WTC11 (cell line): ENCODE measurements at regions not wholly inside any gene's neighbourhood (a gene's known extent, or its start where the extent isn't known, plus 50 kb on each side); places are given as distances from the start of the nearest gene placed in this dataset.

Experiments used
- ATAC-seq: fragments of 200-7000 bp; cut with Tn5 transposase; 2 replicates; pipeline ENCODE4 v1.10.0; 2021; ENCODE audit warnings: mild to moderate bottlenecking, moderate library complexity
- CTCF ChIA-PET: fragments of 300-600 bp; sonication (Branson Sonifier 250); formaldehyde crosslinking; loops from one replicate; lab custom pipeline; 2021; ENCODE audit warnings: antibody characterized with exemption; lab: Charles Lee
- POLR2A ChIA-PET: fragments of 350-600 bp; sonication (Branson Sonifier 250); formaldehyde crosslinking; loops from one replicate; lab custom pipeline; 2021; ENCODE audit warnings: antibody characterized with exemption; lab: Charles Lee
- DNase-seq: peaks from one replicate; pipeline ENCODE4 v3.0.0; 2021; ENCODE audit warnings: low spot score
- H3K27ac Mint-ChIP-seq: 2 replicates; pipeline ENCODE4 v1.8.0; 2021; ENCODE audit warnings: mixed read lengths
- H3K27me3 Mint-ChIP-seq: 2 replicates; pipeline ENCODE4 v1.8.0; 2021; ENCODE audit warnings: low read depth, mild to moderate bottlenecking, moderate library complexity, mixed read lengths
- H3K36me3 Mint-ChIP-seq: 2 replicates; pipeline ENCODE4 v1.8.0; 2021; ENCODE audit warnings: mixed read lengths
- H3K4me1 Mint-ChIP-seq: 2 replicates; pipeline ENCODE4 v1.8.0; 2022; ENCODE audit warnings: mixed read lengths
- H3K4me3 Mint-ChIP-seq: 2 replicates; pipeline ENCODE4 v1.8.0; 2021; ENCODE audit warnings: mild to moderate bottlenecking, moderate library complexity, mixed read lengths
- H3K9me3 Mint-ChIP-seq: 2 replicates; pipeline ENCODE4 v1.8.0; 2021; ENCODE audit warnings: mixed read lengths
- AR ChIP-seq: fragments of 250-450 bp; sonication (Bioruptor Pico); IDR thresholded peaks from 2 replicates; pipeline ENCODE4 v1.9.0; 2021; ENCODE audit warnings: mild to moderate bottlenecking
- CDX4 ChIP-seq: fragments of 250-450 bp; sonication (Bioruptor Pico); IDR thresholded peaks from 2 replicates; pipeline ENCODE4 v1.9.0; 2021; ENCODE audit warnings: moderate library complexity, mild to moderate bottlenecking, inconsistent platforms, borderline replicate concordance
- CREM ChIP-seq: sonication (generic); formaldehyde crosslinking; IDR thresholded peaks from 2 replicates; pipeline ENCODE4 v1.8.1; 2022; ENCODE audit warnings: mild to moderate bottlenecking, missing genetic modification reagents, moderate library complexity
- E2F4 ChIP-seq: sonication (generic); formaldehyde crosslinking; IDR thresholded peaks from 2 replicates; pipeline ENCODE4 v1.8.1; 2022; ENCODE audit warnings: low read depth, mild to moderate bottlenecking, moderate library complexity, missing genetic modification reagents, borderline replicate concordance
- E2F5 ChIP-seq: sonication (generic); formaldehyde crosslinking; IDR thresholded peaks from 2 replicates; pipeline ENCODE4 v1.8.1; 2022; ENCODE audit warnings: mild to moderate bottlenecking, moderate library complexity, missing genetic modification reagents
- EMX1 ChIP-seq: fragments of 250-450 bp; sonication (Bioruptor Pico); IDR thresholded peaks from 2 replicates; pipeline ENCODE4 v1.8.0; 2021; ENCODE audit warnings: mild to moderate bottlenecking
- FOXK1 ChIP-seq: sonication (generic); formaldehyde crosslinking; IDR thresholded peaks from 2 replicates; pipeline ENCODE4 v1.8.0; 2022; ENCODE audit warnings: mild to moderate bottlenecking, moderate library complexity, missing genetic modification reagents
- GRHL2 ChIP-seq: fragments of 250-450 bp; sonication (Bioruptor Pico); IDR thresholded peaks from 2 replicates; pipeline ENCODE4 v1.8.0; 2022; ENCODE audit warnings: mild to moderate bottlenecking, moderate library complexity; ENCODE audit not compliant: insufficient replicate concordance, severe bottlenecking
- HMGXB4 ChIP-seq: sonication (generic); formaldehyde crosslinking; IDR thresholded peaks from 2 replicates; pipeline ENCODE4 v1.8.1; 2023; ENCODE audit warnings: mild to moderate bottlenecking, moderate library complexity, missing genetic modification reagents
- MAX ChIP-seq: sonication (generic); formaldehyde crosslinking; IDR thresholded peaks from 2 replicates; pipeline ENCODE4 v1.8.0; 2022; ENCODE audit warnings: mild to moderate bottlenecking, missing genetic modification reagents
- NR1H2 ChIP-seq: sonication (generic); formaldehyde crosslinking; IDR thresholded peaks from 2 replicates; pipeline ENCODE4 v1.9.0; 2021; ENCODE audit warnings: mild to moderate bottlenecking, moderate library complexity, missing genetic modification reagents
- SOX15 ChIP-seq: fragments of 250-450 bp; sonication (Bioruptor Pico); IDR thresholded peaks from 2 replicates; pipeline ENCODE4 v1.9.0; 2021; ENCODE audit warnings: mild to moderate bottlenecking
- SP1 ChIP-seq: sonication (generic); formaldehyde crosslinking; conservative IDR thresholded peaks from 2 replicates; pipeline ENCODE4 v1.8.1; 2022; ENCODE audit warnings: missing genetic modification reagents
- ZBTB21 ChIP-seq: sonication (generic); formaldehyde crosslinking; IDR thresholded peaks from 2 replicates; pipeline ENCODE4 v1.8.1; 2023; ENCODE audit warnings: mild to moderate bottlenecking, missing genetic modification reagents, borderline replicate concordance
- ZNF416 ChIP-seq: fragments of 250-450 bp; sonication (Bioruptor Pico); IDR thresholded peaks from 2 replicates; pipeline ENCODE4 v1.9.0; 2021; ENCODE audit warnings: mild to moderate bottlenecking, inconsistent platforms
- ZNF425 ChIP-seq: fragments of 250-450 bp; sonication (Bioruptor Pico); conservative IDR thresholded peaks from 2 replicates; pipeline ENCODE4 v1.9.0; 2021; ENCODE audit warnings: mild to moderate bottlenecking
- ZNF532 ChIP-seq: fragments of 250-450 bp; sonication (Bioruptor Pico); IDR thresholded peaks from 2 replicates; pipeline ENCODE4 v1.9.0; 2021; ENCODE audit warnings: mild to moderate bottlenecking, borderline replicate concordance
- ZSCAN18 ChIP-seq: fragments of 250-450 bp; sonication (Bioruptor Pico); IDR thresholded peaks from 2 replicates; pipeline ENCODE4 v2.1.2; 2022; ENCODE audit warnings: mild to moderate bottlenecking, moderate library complexity

- TF ChIP-seq GRHL2 (CRISPR knock-in tag) (no peak), MAX (CRISPR knock-in tag) (no peak), EMX1 (CRISPR knock-in tag) (no peak), ZBTB21 (CRISPR knock-in tag) (no peak), E2F4 (CRISPR knock-in tag) (no peak), CDX4 (no peak), CREM (CRISPR knock-in tag) (no peak), HMGXB4 (CRISPR knock-in tag) (no peak), ZSCAN18 (CRISPR knock-in tag) (no peak), ZNF416 (CRISPR knock-in tag) (no peak)
These were observed 999.1 kb downstream of the TSN start (continued) for GRCh38 chr2:122754561-122754960.

GRCh38 chr2:122755281-122755780, 999.9 kb downstream of the TSN start:
- peaks cover 17% of the 10 kb centered on the region for H3K4me1 Mint-ChIP-seq
- ChIA-PET POLR2A (no interaction called here), CTCF (no interaction called here)
- H3K27me3 Mint-ChIP-seq: no peaks in the 10 kb centered on the region
- ATAC-seq (no peak), DNase-seq (no peak)
- TF ChIP-seq E2F5 (CRISPR knock-in tag): no peak
- TF ChIP-seq SOX15 (CRISPR knock-in tag): no peak
- TF ChIP-seq AR (CRISPR knock-in tag): no peak
- TF ChIP-seq NR1H2 (CRISPR knock-in tag): no peak
- TF ChIP-seq ZNF532: no peak
- no peak for TF ChIP-seq FOXK1 (CRISPR knock-in tag)
- TF ChIP-seq SP1: no peak
- no peak for TF ChIP-seq ZNF425 (CRISPR knock-in tag)
- H3K27ac Mint-ChIP-seq: no peak overlapping the region
- peaks cover 9% of the 10 kb centered on the region; the same call in 1 of the 2 replicates for H3K9me3 Mint-ChIP-seq
- H3K4me3 Mint-ChIP-seq: no peak overlapping the region
- H3K36me3 Mint-ChIP-seq: no peaks in the 10 kb centered on the region
